Stomach (tissue), 8 donors: ENCODE measurements at regions not wholly inside any gene's neighbourhood (a gene's known extent, or its start where the extent isn't known, plus 50 kb on each side); places are given as distances from the start of the nearest gene placed in this dataset.
"Not testable (repeated sequence)": the region's sequence is repeated elsewhere in the genome, so short reads cannot be mapped to it uniquely, and the experiment has no call there.

Experiments used
- DNase-seq, 2 donors: peaks; one replicate each; pipeline versions ENCODE4 v3.0.0 to v3.0.0-alpha.2; 2013 to 2019
- H3K27ac ChIP-seq, 5 donors: fragments of 200-600 bp in 4 of 5; sonication (generic) in 4 of 5; one replicate each; pipeline ENCODE4 v1.5.1; 2013 to 2019; ENCODE audit warnings: mild to moderate bottlenecking in 1 of 5, moderate library complexity in 1 of 5
- H3K27me3 ChIP-seq, 3 donors: fragments of 200-600 bp; sonication (generic); one replicate each; pipeline ENCODE4 v1.5.1; 2017 to 2019; ENCODE audit warnings: mixed run types in 1 of 3
- H3K36me3 ChIP-seq, 4 donors: fragments of 200-600 bp; sonication (generic); 1 replicate in 3 of 4; 2 replicates in 1 of 4; pipeline ENCODE4 v1.5.1; 2016 to 2019
- H3K4me1 ChIP-seq, 4 donors: fragments of 200-600 bp; sonication (generic); one replicate each; pipeline ENCODE4 v1.5.1; 2016 to 2019
- H3K4me3 ChIP-seq, 4 donors: fragments of 200-600 bp; sonication (generic) in 3 of 4; one replicate each; pipeline ENCODE4 v1.5.1; 2016 to 2019; ENCODE audit warnings: mild to moderate bottlenecking in 1 of 4
- H3K9me3 ChIP-seq, 4 donors: fragments of 200-600 bp; sonication (generic); one replicate each; pipeline ENCODE4 v1.5.1; 2016 to 2019
- EP300 ChIP-seq: sonication (generic); formaldehyde crosslinking; IDR thresholded peaks from one replicate; pipeline ENCODE4 v1.6.1; 2017; ENCODE audit warnings: antibody characterized with exemption
- POLR2A ChIP-seq, 4 donors: fragments of 450-650 bp; IDR thresholded peaks; one replicate each; pipeline ENCODE4 v1.6.1; 2016; ENCODE audit warnings: antibody characterized with exemption in 4 of 4, control low read depth in 2 of 4, mild to moderate bottlenecking in 1 of 4, moderate library complexity in 1 of 4
- POLR2AphosphoS5 ChIP-seq, 3 donors: sonication (generic); formaldehyde crosslinking; IDR thresholded peaks; one replicate each; pipeline ENCODE4 v1.6.1; 2016; ENCODE audit warnings: antibody characterized with exemption in 3 of 3
- WGBS, 5 donors: extraction: QIAGEN DNeasy Blood & Tissue Kit in 3 of 5; methylation state at CpG; one replicate each; pipeline versions ENCODE4 v1.1.5 to v1.1.7; 2013 to 2018; 5-methylcytosine and 5-hydroxymethylcytosine counted together
- intact Hi-C: fragments of 100-400 bp; cut with DNase I; formaldehyde crosslinking; loops from one replicate; pipeline ENCODE4 v1.15.1; 2023; ENCODE audit warnings: low total_unique reads
- TF ChIP-seq, protein P1 (sequence below), 7 experiments: fragments of 450-650 bp in 4 of 7; fragments of 200-600 bp in 3 of 7; sonication (generic) in 3 of 7; IDR thresholded peaks; one replicate each; pipeline ENCODE4 v1.5.1; 2016 to 2019; ENCODE audit warnings: antibody characterized with exemption in 7 of 7, control low read depth in 2 of 7, mild to moderate bottlenecking in 1 of 7
- donor health status: healthy with polysubstance abuse.
- donor health status: Bipolar disorder and iron deficiency.
- donor health status: healthy.

DNA sequence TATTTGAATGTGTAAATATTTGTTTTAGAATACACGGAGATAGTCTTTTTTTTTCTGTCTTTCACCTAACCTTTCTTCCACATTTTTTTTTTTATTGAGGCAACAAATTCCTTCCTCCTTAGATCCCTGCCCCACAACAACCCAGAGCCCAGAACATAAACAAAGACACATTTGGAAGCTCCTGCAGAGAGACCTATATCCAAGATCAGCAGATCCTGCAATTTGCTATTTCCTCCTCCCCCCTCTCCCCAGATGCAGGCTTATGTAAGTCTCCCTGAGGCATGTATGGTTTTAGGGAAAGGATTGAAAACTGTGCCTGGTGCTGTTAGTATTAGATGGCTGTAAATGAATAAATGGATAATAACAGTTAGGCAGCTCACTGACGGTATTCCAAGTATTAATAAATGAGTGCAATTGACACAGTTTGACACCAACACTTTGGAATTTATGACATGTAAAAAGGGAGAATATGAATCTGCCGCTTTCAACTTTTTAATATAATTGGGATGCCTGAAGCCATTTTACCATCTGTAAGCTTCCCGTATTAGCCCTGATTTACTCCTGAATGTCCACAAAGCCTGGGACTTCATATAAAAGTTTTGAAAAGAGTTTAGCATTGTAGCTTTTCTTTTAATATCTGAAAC lies 608.3 kb upstream of the CITED2 start:
- Histone ChIP-seq H3K4me1 (peaks cover 3 to 44% (median 25%) of the 10 kb centered on the region in 4 donors), H3K4me3 (no peak overlapping the region), H3K9me3 (no peaks in the 10 kb centered on the region), H3K27ac (peak overlapping the region in 4 of 5 donors; percentile 11 to 64 (median 49)), H3K36me3 (no peaks in the 10 kb centered on the region), H3K27me3 (no peaks in the 10 kb centered on the region)
- intact Hi-C loops, result no loop called here
- TF ChIP-seq POLR2A (IDR thresholded peaks at IDR 0.05) (no peak), POLR2AphosphoS5 (IDR thresholded peaks at IDR 0.05) (no peak), EP300 (no peak)
- TF ChIP-seq, protein P1, sequence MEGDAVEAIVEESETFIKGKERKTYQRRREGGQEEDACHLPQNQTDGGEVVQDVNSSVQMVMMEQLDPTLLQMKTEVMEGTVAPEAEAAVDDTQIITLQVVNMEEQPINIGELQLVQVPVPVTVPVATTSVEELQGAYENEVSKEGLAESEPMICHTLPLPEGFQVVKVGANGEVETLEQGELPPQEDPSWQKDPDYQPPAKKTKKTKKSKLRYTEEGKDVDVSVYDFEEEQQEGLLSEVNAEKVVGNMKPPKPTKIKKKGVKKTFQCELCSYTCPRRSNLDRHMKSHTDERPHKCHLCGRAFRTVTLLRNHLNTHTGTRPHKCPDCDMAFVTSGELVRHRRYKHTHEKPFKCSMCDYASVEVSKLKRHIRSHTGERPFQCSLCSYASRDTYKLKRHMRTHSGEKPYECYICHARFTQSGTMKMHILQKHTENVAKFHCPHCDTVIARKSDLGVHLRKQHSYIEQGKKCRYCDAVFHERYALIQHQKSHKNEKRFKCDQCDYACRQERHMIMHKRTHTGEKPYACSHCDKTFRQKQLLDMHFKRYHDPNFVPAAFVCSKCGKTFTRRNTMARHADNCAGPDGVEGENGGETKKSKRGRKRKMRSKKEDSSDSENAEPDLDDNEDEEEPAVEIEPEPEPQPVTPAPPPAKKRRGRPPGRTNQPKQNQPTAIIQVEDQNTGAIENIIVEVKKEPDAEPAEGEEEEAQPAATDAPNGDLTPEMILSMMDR (IDR thresholded peaks at IDR 0.05), result no peak
- DNase-seq, result peak in 1 of 2 donors; percentile 40
- 40 to 59% (median 47%) methylated on average over 4 of the region's 4 CpGs for WGBS, 5 donors

DNA sequence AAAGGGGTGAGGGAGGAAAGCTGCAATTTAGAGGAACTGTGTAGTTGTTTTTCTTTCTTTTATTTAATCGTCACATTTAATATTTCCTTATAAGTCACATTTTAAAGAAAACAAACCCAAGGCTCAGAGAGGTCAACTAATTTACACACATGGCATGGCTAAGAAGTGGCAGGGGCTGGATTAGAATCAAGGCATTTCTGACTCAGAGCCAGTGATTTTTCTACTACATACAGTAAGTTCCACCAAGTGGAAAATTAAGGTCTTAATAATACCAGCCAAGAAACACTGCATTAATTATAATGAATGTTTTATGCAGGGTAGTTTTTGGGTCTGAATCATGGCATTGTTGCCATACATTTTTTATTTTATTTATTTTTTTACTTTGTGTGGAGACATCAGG lies 607.7 kb upstream of the CITED2 start:
- no peak overlapping the region for H3K4me3 ChIP-seq

DNA sequence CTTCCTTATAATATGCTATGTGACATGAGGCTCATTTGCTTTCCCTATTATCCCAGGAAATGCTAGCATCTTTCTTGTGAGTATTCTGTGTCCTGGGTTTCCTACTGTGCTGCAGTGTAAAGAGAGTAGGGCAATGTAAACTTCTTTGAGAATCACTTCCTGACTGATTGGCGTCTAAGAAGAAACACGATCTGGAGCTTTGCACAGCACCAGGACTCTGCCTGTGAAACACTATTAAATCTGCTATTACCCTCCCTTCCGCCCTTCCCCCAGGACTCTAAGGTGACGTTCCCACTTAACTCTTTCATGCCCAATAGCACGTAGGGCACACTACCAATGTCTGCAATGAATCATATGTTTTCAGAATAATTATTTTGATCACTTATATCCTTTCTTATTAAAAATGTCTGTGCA lies 607.3 kb upstream of the CITED2 start:
- intact Hi-C loops, result no loop called here
- no peaks in the 10 kb centered on the region for H3K36me3 ChIP-seq
- H3K4me1 ChIP-seq, result peaks cover 3 to 51% (median 28%) of the 10 kb centered on the region in 4 donors
- no peaks in the 10 kb centered on the region for H3K9me3 ChIP-seq
- peak overlapping the region in 3 of 5 donors; percentile 44 to 64 (median 54) for H3K27ac ChIP-seq
- TF ChIP-seq POLR2A (IDR thresholded peaks at IDR 0.05) (no peak), POLR2AphosphoS5 (IDR thresholded peaks at IDR 0.05) (no peak), EP300 (no peak)
- TF ChIP-seq, protein P1 (IDR thresholded peaks at IDR 0.05), result no peak
- DNase-seq, result peak in 1 of 2 donors; percentile 77
- 1 to 7% (median 5%) methylated on average over 5 of the region's 5 CpGs for WGBS, 5 donors
- no peak overlapping the region for H3K4me3 ChIP-seq
- no peaks in the 10 kb centered on the region for H3K27me3 ChIP-seq

More for the DNA sequence above, 607.7 kb upstream of the CITED2 start:
- no peak for DNase-seq
- H3K4me1 ChIP-seq, result peaks cover 3 to 50% (median 28%) of the 10 kb centered on the region in 4 donors
- H3K9me3 ChIP-seq, result no peaks in the 10 kb centered on the region
- intact Hi-C loops, result no loop called here
- WGBS, 5 donors, result 3 to 9% (median 5%) methylated on average over 1 of the region's 1 CpG
- TF ChIP-seq EP300, result no peak
- TF ChIP-seq POLR2AphosphoS5 (IDR thresholded peaks at IDR 0.05), result no peak
- TF ChIP-seq POLR2A (IDR thresholded peaks at IDR 0.05), result no peak
- TF ChIP-seq, protein P1 (IDR thresholded peaks at IDR 0.05), result no peak
- no peaks in the 10 kb centered on the region for H3K27me3 ChIP-seq
- H3K36me3 ChIP-seq, result no peaks in the 10 kb centered on the region
- peak overlapping the region in 3 of 5 donors; percentile 44 to 64 (median 54) for H3K27ac ChIP-seq

DNA sequence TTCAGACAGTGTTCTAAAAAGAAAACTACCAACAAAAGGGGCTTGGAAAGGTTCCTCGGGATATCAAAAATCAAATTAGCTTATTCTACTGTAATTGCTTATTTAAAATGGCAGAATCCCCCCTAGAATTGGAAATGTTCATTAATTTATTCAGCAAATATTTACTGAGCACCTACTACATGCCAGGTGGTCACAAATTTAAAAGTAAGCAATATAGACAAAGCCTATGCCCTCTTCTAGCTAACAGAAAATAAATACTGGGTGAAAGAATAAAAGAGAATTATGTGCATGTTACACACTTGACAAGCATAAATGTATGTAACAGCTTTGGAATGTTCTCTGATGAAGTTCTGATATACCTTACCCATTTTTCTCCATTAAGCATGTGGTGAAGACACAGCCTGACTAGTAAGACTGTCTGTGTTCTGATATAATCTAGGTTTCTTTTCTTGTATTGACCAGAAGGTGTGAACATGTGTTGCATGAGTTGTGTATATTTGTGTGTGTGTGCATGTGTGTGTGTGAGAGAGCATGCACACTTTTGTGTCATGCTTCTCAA lies 606.7 kb upstream of the CITED2 start:
- Histone ChIP-seq H3K4me3 (no peak overlapping the region), H3K9me3 (no peaks in the 10 kb centered on the region), H3K4me1 (peaks cover 3 to 51% (median 28%) of the 10 kb centered on the region in 4 donors), H3K27me3 (no peaks in the 10 kb centered on the region), H3K27ac (peak overlapping the region in 3 of 5 donors; percentile 54 to 64 (median 54)), H3K36me3 (no peaks in the 10 kb centered on the region)
- no peak for DNase-seq
- WGBS, 5 donors, result 83 to 100% (median 95%) methylated on average over 1 of the region's 1 CpG
- TF ChIP-seq EP300 (no peak), POLR2A (IDR thresholded peaks at IDR 0.05) (no peak), POLR2AphosphoS5 (IDR thresholded peaks at IDR 0.05) (no peak)
- TF ChIP-seq, protein P1 (IDR thresholded peaks at IDR 0.05), result no peak
- intact Hi-C loops, result no loop called here

DNA sequence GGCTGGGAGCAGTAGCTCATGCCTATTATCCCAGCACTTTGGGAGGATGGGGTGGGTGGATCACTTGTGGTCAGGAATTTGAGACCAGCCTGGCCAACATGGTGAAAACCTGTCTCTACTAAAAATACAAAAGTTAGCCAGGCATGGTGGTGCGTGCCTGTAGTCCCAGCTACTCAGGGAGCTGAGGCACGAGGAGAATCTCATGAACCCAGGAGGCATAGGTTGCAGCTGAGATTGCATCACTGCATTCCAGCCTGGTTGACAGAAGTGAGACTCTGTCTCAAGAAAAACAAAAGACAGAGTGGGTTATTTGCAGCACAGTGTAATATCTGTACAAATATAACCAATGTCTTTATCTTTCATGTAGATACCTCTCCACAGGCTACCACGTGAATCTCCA lies 606.2 kb upstream of the CITED2 start:
- 57 to 77% (median 69%) methylated on average over 3 of the region's 3 CpGs for WGBS, 5 donors
- peaks cover 3 to 51% (median 28%) of the 10 kb centered on the region in 4 donors for H3K4me1 ChIP-seq
- H3K9me3 ChIP-seq, H3K36me3 ChIP-seq, intact Hi-C loops, H3K4me3 ChIP-seq, DNase-seq, H3K27me3 ChIP-seq: not testable (repeated sequence)
- peak overlapping the region in 3 of 5 donors; percentile 23 to 54 (median 54) for H3K27ac ChIP-seq
